ENCODE measurements at regions not wholly inside any gene's neighbourhood (a gene's known extent, or its start where the extent isn't known, plus 50 kb on each side); places are given as distances from the start of the nearest gene placed in this dataset.
A peak's percentile ranks its signal among the peaks of the same experiment; 100 is the strongest.
"Not testable (repeated sequence)": the region's sequence is repeated elsewhere in the genome, so short reads cannot be mapped to it uniquely, and the experiment has no call there.

- no peak for DNase-seq (ENCODE audit: low read depth)
Observed at GRCh38 chr14:84410344-84410743, 1119.6 kb upstream of the FLRT2 start.

- no peak for DNase-seq (ENCODE audit: low read depth)
Observed at GRCh38 chr14:84420221-84420620, 1109.7 kb upstream of the FLRT2 start.

GRCh38 chr14:84421621-84422020 lies 1108.3 kb upstream of the FLRT2 start:
- DNase-seq (ENCODE audit: low read depth), result no peak

GRCh38 chr14:84425968-84426367 lies 1104.0 kb upstream of the FLRT2 start:
- DNase-seq (ENCODE audit: low read depth), result no peak

- DNase-seq (ENCODE audit: low read depth), result no peak
Observed at GRCh38 chr14:84432676-84433075, 1097.3 kb upstream of the FLRT2 start.

- no peak for DNase-seq (ENCODE audit: low read depth)
Observed at GRCh38 chr14:84433961-84434360, 1096.0 kb upstream of the FLRT2 start.

GRCh38 chr14:84435820-84436324 lies 1094.1 kb upstream of the FLRT2 start:
- no peak for DNase-seq (ENCODE audit: low read depth)

- no peak for DNase-seq (ENCODE audit: low read depth)
Observed at GRCh38 chr14:84436528-84436927, 1093.4 kb upstream of the FLRT2 start.

GRCh38 chr14:84442521-84442920 lies 1087.4 kb upstream of the FLRT2 start:
- no peak for DNase-seq (ENCODE audit: low read depth)

GRCh38 chr14:84445486-84445885 lies 1084.5 kb upstream of the FLRT2 start:
- DNase-seq (ENCODE audit: low read depth), result no peak

GRCh38 chr14:84446250-84446649 lies 1083.7 kb upstream of the FLRT2 start:
- no peak for DNase-seq (ENCODE audit: low read depth)

- no peak for DNase-seq (ENCODE audit: low read depth)
Observed at GRCh38 chr14:84453307-84453950, 1076.5 kb upstream of the FLRT2 start.

GRCh38 chr14:84454114-84454513 lies 1075.8 kb upstream of the FLRT2 start:
- DNase-seq (ENCODE audit: low read depth), result no peak

GRCh38 chr14:84456946-84457345 lies 1073.0 kb upstream of the FLRT2 start:
- DNase-seq (ENCODE audit: low read depth), result no peak

GRCh38 chr14:84458881-84459280 lies 1071.1 kb upstream of the FLRT2 start:
- DNase-seq (ENCODE audit: low read depth), result no peak

GRCh38 chr14:84465880-84466279 lies 1064.1 kb upstream of the FLRT2 start:
- peak; percentile 1 for DNase-seq (ENCODE audit: low read depth)

GRCh38 chr14:84468153-84468552 lies 1061.8 kb upstream of the FLRT2 start:
- DNase-seq (ENCODE audit: low read depth), result peak; percentile 14

GRCh38 chr14:84477996-84478395 lies 1051.9 kb upstream of the FLRT2 start:
- DNase-seq (ENCODE audit: low read depth), result no peak

GRCh38 chr14:84482256-84483071 lies 1047.5 kb upstream of the FLRT2 start:
- DNase-seq (ENCODE audit: low read depth), result peak; percentile 7

- DNase-seq (ENCODE audit: low read depth), result no peak
Observed at GRCh38 chr14:84483072-84483420, 1046.9 kb upstream of the FLRT2 start.

GRCh38 chr14:84484243-84484642 lies 1045.7 kb upstream of the FLRT2 start:
- DNase-seq (ENCODE audit: low read depth), result not testable (repeated sequence)

- DNase-seq (ENCODE audit: low read depth), result no peak
Observed at GRCh38 chr14:84485036-84485435, 1044.9 kb upstream of the FLRT2 start.

GRCh38 chr14:84490081-84490480 lies 1039.9 kb upstream of the FLRT2 start:
- no peak for DNase-seq (ENCODE audit: low read depth)

Measured in M059J (cell line).